OCI-LY1 (cell line): ENCODE measurements at regions not wholly inside any gene's neighbourhood (a gene's known extent, or its start where the extent isn't known, plus 50 kb on each side); places are given as distances from the start of the nearest gene placed in this dataset.
A peak's percentile ranks its signal among the peaks of the same experiment; 100 is the strongest.

Experiments
- H2AFZ ChIP-seq: fragments of 200-600 bp; sonication (generic), shearing (Covaris generic); 2 replicates; pipeline ENCODE4 v1.6.0; 2014; ENCODE audit warnings: antibody characterized with exemption, mild to moderate bottlenecking, low read length
- H3F3A ChIP-seq: fragments of 200-600 bp; sonication (generic), shearing (Covaris generic); 2 replicates; pipeline ENCODE4 v1.6.0; 2014; ENCODE audit warnings: mild to moderate bottlenecking, antibody characterized with exemption, low read length, moderate library complexity; ENCODE audit not compliant: insufficient read depth
- H3K27ac ChIP-seq: fragments of 200-600 bp; sonication (generic); 2 replicates; pipeline ENCODE4 v1.5.1; 2014; ENCODE audit warnings: low read length, mixed run types, mild to moderate bottlenecking, low read depth; ENCODE audit not compliant: poor library complexity, severe bottlenecking
- H3K27me3 ChIP-seq: fragments of 200-600 bp; sonication (generic); 2 replicates; pipeline ENCODE4 v1.6.0; 2014; ENCODE audit warnings: antibody characterized with exemption, mild to moderate bottlenecking, low read length, moderate library complexity; ENCODE audit not compliant: insufficient read depth
- H3K36me3 ChIP-seq: fragments of 200-600 bp; sonication (generic); 2 replicates; pipeline ENCODE4 v1.6.1; 2014; ENCODE audit warnings: mild to moderate bottlenecking, antibody characterized with exemption, low read length, moderate library complexity, mixed read lengths; ENCODE audit not compliant: insufficient read depth
- H3K4me1 ChIP-seq: fragments of 200-600 bp; sonication (generic); 2 replicates; pipeline ENCODE4 v1.5.1; 2014; ENCODE audit warnings: mild to moderate bottlenecking, low read length, moderate library complexity; ENCODE audit not compliant: insufficient read depth, severe bottlenecking
- H3K4me2 ChIP-seq: fragments of 200-600 bp; sonication (generic), shearing (Covaris generic); 2 replicates; pipeline ENCODE4 v1.6.1; 2014; ENCODE audit warnings: low read length
- H3K4me3 ChIP-seq: fragments of 200-600 bp; sonication (generic); 2 replicates; pipeline ENCODE4 v1.5.1; 2014; ENCODE audit warnings: low read length, low read depth, mild to moderate bottlenecking, mixed read lengths; ENCODE audit not compliant: poor library complexity, severe bottlenecking
- H3K79me2 ChIP-seq: fragments of 200-600 bp; shearing (Covaris generic); 2 replicates; pipeline ENCODE4 v1.6.1; 2016; ENCODE audit warnings: mixed run types, low read length, mixed read lengths; ENCODE audit not compliant: insufficient read depth
- H3K9ac ChIP-seq: fragments of 200-600 bp; sonication (generic), shearing (Covaris generic); 2 replicates; pipeline ENCODE4 v1.6.1; 2014; ENCODE audit warnings: mild to moderate bottlenecking, low read length, mixed read lengths
- H3K9me2 ChIP-seq: fragments of 200-600 bp; sonication (generic), shearing (Covaris generic); 2 replicates; pipeline ENCODE4 v1.6.1; 2014; ENCODE audit warnings: low read depth, mild to moderate bottlenecking, low read length, mixed read lengths
- H3K9me3 ChIP-seq: fragments of 200-600 bp; shearing (Covaris generic); 2 replicates; pipeline ENCODE4 v1.6.1; 2014; ENCODE audit warnings: low read length, mixed read lengths
- H4K20me1 ChIP-seq: fragments of 200-600 bp; sonication (generic), shearing (Covaris generic); 2 replicates; pipeline ENCODE4 v1.6.0; 2016; ENCODE audit warnings: mild to moderate bottlenecking, low read length; ENCODE audit not compliant: insufficient read depth
- CTCF ChIP-seq: fragments of 200-600 bp; sonication (generic), shearing (Covaris generic); IDR thresholded peaks from 2 replicates; pipeline ENCODE4 v1.5.1; 2017; ENCODE audit warnings: mild to moderate bottlenecking, antibody characterized with exemption, low read length, moderate library complexity, mixed read lengths
- EZH2 ChIP-seq: fragments of 200-600 bp; sonication (generic), shearing (Covaris generic); IDR thresholded peaks from 2 replicates; pipeline ENCODE4 v1.8.0; 2017; ENCODE audit warnings: borderline replicate concordance, mixed run types, mild to moderate bottlenecking, antibody characterized with exemption, low read length, moderate library complexity, mixed read lengths

DNA sequence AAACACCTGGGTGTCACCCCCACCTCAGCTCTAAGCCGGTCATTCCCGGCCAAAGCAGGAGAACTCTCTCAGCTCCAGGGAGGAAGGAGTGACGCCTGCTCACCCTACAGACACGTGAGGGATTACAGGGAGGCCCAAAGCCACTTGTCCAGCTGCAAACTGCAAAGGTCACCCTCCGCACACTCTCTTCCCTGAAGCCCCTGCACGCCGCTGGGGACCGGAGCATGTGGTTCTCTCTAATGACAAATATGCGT lies 108.0 kb upstream of the ID2 start:
- H3K27me3 ChIP-seq = no peaks in the 10 kb centered on the region
- no peaks in the 10 kb centered on the region for H3K79me2 ChIP-seq
- peak overlapping the region; percentile 95 for H3K4me2 ChIP-seq
- no peaks in the 10 kb centered on the region for H4K20me1 ChIP-seq
- H3K9me2 ChIP-seq = no peaks in the 10 kb centered on the region
- peaks cover 22% of the 10 kb centered on the region for H3K36me3 ChIP-seq
- H3K4me1 ChIP-seq = peaks cover 100% of the 10 kb centered on the region
- H3K4me3 ChIP-seq = peak overlapping the region; percentile 71
- no peaks in the 10 kb centered on the region for H3K9me3 ChIP-seq
- H3K27ac ChIP-seq = peak overlapping the region; percentile 99
- H3F3A ChIP-seq = no peaks in the 10 kb centered on the region
- H2AFZ ChIP-seq = no peak overlapping the region
- peak overlapping the region; percentile 88 for H3K9ac ChIP-seq
- TF ChIP-seq EZH2 (no peak), CTCF (no peak)

DNA sequence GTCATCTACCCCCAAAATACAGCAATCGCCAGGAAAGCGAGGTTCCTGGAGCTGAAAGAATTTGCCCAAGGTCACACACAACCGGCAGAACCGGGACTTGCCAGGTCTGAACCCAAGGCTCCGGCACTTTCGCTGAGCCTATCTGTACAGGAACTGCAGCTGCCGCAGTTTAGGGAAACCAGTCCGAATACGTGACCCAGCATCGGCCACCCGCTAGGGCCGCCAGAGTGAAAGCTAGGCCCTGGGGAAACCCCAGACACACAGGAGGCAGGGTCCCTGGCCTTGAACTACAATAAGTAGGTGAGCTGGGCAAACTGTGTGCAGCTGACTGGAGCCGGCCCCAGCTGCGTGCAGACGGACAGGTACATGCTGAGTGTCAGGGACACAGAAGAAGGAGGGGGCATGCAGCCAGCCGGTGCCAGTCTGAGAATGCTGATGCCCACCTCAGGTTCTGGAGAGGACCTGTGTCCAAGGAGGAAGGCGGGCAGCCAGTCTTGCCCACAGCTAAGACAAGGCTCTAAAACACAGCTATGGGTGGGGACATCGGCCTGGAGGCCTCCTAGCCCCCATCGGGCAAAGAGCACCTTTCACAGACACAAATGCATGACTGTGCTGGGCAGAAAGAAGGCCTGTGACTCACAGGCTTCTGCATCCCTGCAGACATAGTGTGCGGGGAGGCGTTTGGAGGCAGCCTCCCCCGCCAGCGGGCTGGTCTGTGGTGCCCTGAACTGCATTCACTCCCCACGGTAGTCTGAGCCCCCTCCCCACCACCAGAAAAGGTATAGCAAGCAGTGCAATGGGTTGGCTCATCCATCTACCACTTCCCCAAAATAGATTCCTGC lies 107.4 kb upstream of the ID2 start:
- H3F3A ChIP-seq = no peaks in the 10 kb centered on the region
- peaks cover 17% of the 10 kb centered on the region for H3K36me3 ChIP-seq
- peak overlapping the region; percentile 71 for H3K4me3 ChIP-seq
- no peak for TF ChIP-seq CTCF
- TF ChIP-seq EZH2 = no peak
- peaks cover 100% of the 10 kb centered on the region for H3K4me1 ChIP-seq
- H3K9me2 ChIP-seq = no peaks in the 10 kb centered on the region
- H3K79me2 ChIP-seq = no peaks in the 10 kb centered on the region
- H3K27me3 ChIP-seq = no peaks in the 10 kb centered on the region
- no peaks in the 10 kb centered on the region for H3K9me3 ChIP-seq
- H3K9ac ChIP-seq = peak overlapping the region; percentile 88
- H4K20me1 ChIP-seq = no peaks in the 10 kb centered on the region
- H3K27ac ChIP-seq = peak overlapping the region; percentile 99
- H2AFZ ChIP-seq = no peak overlapping the region
- H3K4me2 ChIP-seq = peak overlapping the region; percentile 95

DNA sequence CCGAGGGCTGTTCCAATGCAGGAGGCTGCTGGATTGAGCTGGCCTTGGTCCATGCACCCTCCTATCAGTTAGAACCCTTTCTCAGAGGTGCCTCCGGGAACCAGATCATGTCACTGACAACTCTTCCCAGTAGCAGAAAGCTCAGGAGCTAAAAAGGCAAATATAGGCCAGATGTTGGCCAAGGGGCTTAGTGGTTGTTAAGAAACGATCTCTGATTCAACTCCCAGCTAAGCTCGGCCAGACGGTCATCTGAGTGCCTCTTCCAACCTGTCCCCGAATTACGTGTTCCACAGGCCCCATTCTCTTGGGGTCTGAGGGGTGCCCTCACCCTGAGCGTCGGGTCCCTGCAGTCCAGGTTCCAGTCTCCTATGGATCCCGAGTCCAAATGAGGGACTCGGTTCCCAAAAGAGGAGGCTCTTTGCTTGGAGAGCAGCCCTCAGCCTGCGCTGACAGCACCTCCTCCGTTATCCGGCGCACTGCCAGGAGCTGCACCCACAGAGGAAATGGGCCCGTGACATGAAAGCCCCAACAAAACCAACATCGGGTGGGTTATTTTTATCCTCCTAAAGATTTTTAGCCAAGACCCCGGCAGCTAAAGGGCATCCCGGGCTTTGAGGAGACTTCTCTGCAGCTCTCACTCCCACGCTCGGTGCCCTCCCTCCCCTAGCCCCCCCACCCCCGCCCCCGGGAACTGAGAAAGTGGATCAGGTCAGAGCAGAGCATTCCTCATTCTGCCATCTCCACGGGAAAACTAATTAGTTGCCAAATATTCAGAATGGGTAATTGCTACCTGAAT lies 106.6 kb upstream of the ID2 start:
- H3F3A ChIP-seq = no peaks in the 10 kb centered on the region; the same call in 1 of the 2 replicates
- H3K79me2 ChIP-seq = no peaks in the 10 kb centered on the region
- peaks cover 10% of the 10 kb centered on the region; the same call in 1 of the 2 replicates for H3K36me3 ChIP-seq
- no peak for TF ChIP-seq EZH2
- no peak for TF ChIP-seq CTCF
- H3K4me1 ChIP-seq = peaks cover 100% of the 10 kb centered on the region
- H3K9ac ChIP-seq = peak overlapping the region; percentile 88
- H3K4me3 ChIP-seq = peak overlapping the region; percentile 71
- H4K20me1 ChIP-seq = no peaks in the 10 kb centered on the region
- no peaks in the 10 kb centered on the region for H3K27me3 ChIP-seq
- H3K9me3 ChIP-seq = no peaks in the 10 kb centered on the region
- H3K9me2 ChIP-seq = no peaks in the 10 kb centered on the region
- H3K4me2 ChIP-seq = peak overlapping the region; percentile 95
- H2AFZ ChIP-seq = no peak overlapping the region
- H3K27ac ChIP-seq = peak overlapping the region; percentile 99
